ENCODE measurements at regions not wholly inside any gene's neighbourhood (a gene's known extent, or its start where the extent isn't known, plus 50 kb on each side); places are given as distances from the start of the nearest gene placed in this dataset.

DNA sequence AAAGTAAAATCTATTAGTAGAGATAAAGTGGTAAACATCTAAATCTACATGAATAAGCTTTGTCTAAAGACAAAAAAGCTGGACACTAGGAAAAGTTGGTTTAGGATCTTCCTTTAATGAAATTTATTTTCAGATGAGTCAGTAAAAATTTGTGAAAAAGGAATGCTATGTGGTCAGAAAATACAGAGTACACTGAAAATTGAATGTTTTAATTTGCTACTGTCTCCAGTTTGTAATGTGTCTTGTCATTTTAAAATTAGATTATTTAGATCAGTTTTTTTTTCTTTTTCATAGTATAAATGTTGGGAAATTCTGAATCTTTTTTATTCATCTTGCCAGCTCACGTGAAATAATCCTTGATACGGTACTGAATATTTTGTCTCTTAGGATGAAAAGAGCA lies 56.9 kb downstream of the SLITRK6 start:
- no peak for TF ChIP-seq EP300 (IDR thresholded peaks at IDR 0.05)
- no peak for TF ChIP-seq POLR2AphosphoS5 (IDR thresholded peaks at IDR 0.05)
- no peak for TF ChIP-seq POLR2A (IDR thresholded peaks at IDR 0.05)
- TF ChIP-seq, protein P1, sequence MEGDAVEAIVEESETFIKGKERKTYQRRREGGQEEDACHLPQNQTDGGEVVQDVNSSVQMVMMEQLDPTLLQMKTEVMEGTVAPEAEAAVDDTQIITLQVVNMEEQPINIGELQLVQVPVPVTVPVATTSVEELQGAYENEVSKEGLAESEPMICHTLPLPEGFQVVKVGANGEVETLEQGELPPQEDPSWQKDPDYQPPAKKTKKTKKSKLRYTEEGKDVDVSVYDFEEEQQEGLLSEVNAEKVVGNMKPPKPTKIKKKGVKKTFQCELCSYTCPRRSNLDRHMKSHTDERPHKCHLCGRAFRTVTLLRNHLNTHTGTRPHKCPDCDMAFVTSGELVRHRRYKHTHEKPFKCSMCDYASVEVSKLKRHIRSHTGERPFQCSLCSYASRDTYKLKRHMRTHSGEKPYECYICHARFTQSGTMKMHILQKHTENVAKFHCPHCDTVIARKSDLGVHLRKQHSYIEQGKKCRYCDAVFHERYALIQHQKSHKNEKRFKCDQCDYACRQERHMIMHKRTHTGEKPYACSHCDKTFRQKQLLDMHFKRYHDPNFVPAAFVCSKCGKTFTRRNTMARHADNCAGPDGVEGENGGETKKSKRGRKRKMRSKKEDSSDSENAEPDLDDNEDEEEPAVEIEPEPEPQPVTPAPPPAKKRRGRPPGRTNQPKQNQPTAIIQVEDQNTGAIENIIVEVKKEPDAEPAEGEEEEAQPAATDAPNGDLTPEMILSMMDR (IDR thresholded peaks at IDR 0.05): no peak
- 0 to 15% methylated on average over 2 of the region's 2 CpGs for WGBS, 2 donors (ENCODE audit: low coverage in 1 of 2)
- no peak for ATAC-seq

DNA sequence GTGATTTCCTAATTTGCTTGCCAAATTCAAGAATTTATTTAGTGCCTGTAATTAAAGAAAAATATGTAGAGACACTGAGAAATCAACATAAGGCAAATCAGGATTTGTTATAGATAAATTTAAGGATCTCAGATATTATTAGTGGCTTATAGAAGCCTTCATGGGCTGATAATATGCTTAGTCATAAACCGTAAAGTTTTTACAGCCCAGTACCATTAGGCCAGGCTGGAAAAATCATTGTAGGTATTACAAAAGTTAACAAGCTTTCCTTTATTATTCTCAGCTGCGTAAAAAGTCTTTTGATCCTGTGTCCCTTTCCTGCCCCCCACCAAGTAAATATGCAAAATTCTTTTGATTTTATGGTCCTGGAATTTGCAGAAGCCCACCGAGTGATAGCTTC lies 58.2 kb downstream of the SLITRK6 start:
- no peak for ATAC-seq
- H3K36me3 ChIP-seq: no peaks in the 10 kb centered on the region
- 89 to 90% methylated on average over 1 to 3 of the region's 3 CpGs for WGBS, 2 donors (ENCODE audit: low coverage in 1 of 2)
- H3K27me3 ChIP-seq: no peaks in the 10 kb centered on the region
- no peak overlapping the region for H3K4me3 ChIP-seq
- no peak overlapping the region for H3K27ac ChIP-seq
- H3K4me1 ChIP-seq: no peaks in the 10 kb centered on the region
- TF ChIP-seq, protein P1 (IDR thresholded peaks at IDR 0.05): no peak
- TF ChIP-seq EP300 (IDR thresholded peaks at IDR 0.05) (no peak), POLR2AphosphoS5 (IDR thresholded peaks at IDR 0.05) (no peak), POLR2A (IDR thresholded peaks at IDR 0.05) (no peak)
- no peaks in the 10 kb centered on the region for H3K9me3 ChIP-seq

More for the DNA sequence above, 56.9 kb downstream of the SLITRK6 start:
- no peaks in the 10 kb centered on the region for H3K36me3 ChIP-seq
- no peaks in the 10 kb centered on the region for H3K4me1 ChIP-seq
- no peak overlapping the region for H3K4me3 ChIP-seq
- H3K27me3 ChIP-seq: no peaks in the 10 kb centered on the region
- no peaks in the 10 kb centered on the region for H3K9me3 ChIP-seq
- H3K27ac ChIP-seq: no peak overlapping the region

DNA sequence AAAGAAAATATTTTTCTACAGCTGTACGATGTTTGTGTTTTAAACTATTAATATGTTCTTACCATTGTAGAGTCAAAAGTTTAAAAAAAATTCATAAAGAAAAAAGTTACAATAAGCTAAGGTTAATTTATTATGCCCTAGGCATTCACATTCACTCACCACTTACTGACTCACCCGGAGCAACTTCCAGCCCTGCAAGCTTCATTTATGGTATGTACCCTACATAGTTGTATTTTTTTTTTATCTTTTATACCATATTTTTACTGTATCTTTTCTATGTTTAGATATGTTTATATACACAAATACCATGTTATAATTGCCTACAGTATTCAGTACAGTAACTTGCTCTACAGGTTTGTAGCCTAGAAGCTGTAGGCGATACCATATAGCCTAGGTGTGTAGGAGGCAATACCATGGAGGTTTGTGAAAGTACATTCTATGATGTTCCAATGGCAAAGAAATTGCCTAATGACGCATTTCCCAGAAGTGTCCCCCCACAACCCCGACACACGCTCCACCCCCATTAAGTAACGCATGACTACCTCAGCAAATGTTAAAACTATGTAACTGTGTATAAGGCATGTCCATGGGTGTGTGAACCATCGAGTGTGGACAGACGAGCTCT lies 60.4 kb downstream of the SLITRK6 start:
- Histone ChIP-seq H3K36me3 (no peaks in the 10 kb centered on the region), H3K27ac (no peak overlapping the region), H3K4me1 (no peaks in the 10 kb centered on the region), H3K9me3 (no peaks in the 10 kb centered on the region), H3K4me3 (no peak overlapping the region), H3K27me3 (no peaks in the 10 kb centered on the region)
- no peak for ATAC-seq
- no peak for TF ChIP-seq POLR2A (IDR thresholded peaks at IDR 0.05)
- 71 to 85% methylated on average over 5 to 7 of the region's 9 CpGs for WGBS, 2 donors (ENCODE audit: low coverage in 1 of 2)

DNA sequence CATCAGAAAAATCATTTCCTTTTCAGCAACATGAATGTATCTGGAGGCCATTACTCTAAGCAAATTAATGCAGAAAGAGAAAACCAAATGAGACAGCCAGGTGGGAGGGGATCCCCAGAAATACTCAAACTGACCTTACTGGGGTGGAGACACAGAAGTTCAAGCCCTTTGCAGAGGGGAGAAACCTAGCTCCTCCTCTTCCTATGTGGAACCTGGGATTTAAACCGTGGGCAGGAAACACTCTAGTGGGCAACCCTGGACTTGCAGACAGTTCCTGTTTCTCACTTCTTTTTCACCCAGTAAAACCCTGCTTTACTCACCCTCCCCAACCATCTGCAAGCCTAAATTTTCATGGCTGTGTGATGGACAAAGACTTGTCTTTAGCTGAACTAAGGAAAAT lies 61.3 kb downstream of the SLITRK6 start:
- Histone ChIP-seq H3K27ac (no peak overlapping the region), H3K4me1 (no peaks in the 10 kb centered on the region), H3K9me3 (no peaks in the 10 kb centered on the region), H3K4me3 (no peak overlapping the region), H3K36me3 (no peaks in the 10 kb centered on the region), H3K27me3 (no peaks in the 10 kb centered on the region)
- ATAC-seq: no peak
- 80 to 100% methylated on average over 1 of the region's 1 CpG for WGBS, 2 donors (ENCODE audit: low coverage in 1 of 2)
- TF ChIP-seq EP300 (IDR thresholded peaks at IDR 0.05) (no peak), POLR2A (IDR thresholded peaks at IDR 0.05) (no peak)
- TF ChIP-seq, protein P1 (IDR thresholded peaks at IDR 0.05): no peak

- H3K27me3 ChIP-seq: no peaks in the 10 kb centered on the region
- TF ChIP-seq POLR2A (IDR thresholded peaks at IDR 0.05) (no peak), EP300 (IDR thresholded peaks at IDR 0.05) (no peak), POLR2AphosphoS5 (IDR thresholded peaks at IDR 0.05) (no peak)
- TF ChIP-seq, protein P1 (IDR thresholded peaks at IDR 0.05): no peak
- no peak overlapping the region for H3K4me3 ChIP-seq
- H3K36me3 ChIP-seq: no peaks in the 10 kb centered on the region
- peaks cover 0 to 7% (median 0%) of the 10 kb centered on the region in 3 donors for H3K9me3 ChIP-seq
- no peak overlapping the region for H3K27ac ChIP-seq
- ATAC-seq: no peak
- no peaks in the 10 kb centered on the region for H3K4me1 ChIP-seq
Measured at GRCh38 chr13:85729296-85729695, 69.9 kb downstream of the SLITRK6 start.
